ENCODE measurements at regions not wholly inside any gene's neighbourhood (a gene's known extent, or its start where the extent isn't known, plus 50 kb on each side); places are given as distances from the start of the nearest gene placed in this dataset.

GRCh38 chr2:100213595-100213994, 71.2 kb upstream of the AFF3 start:
- no peaks in the 10 kb centered on the region for H3K9me3 ChIP-seq (ENCODE audit: control insufficient read depth, insufficient read depth, low read length)
- ATAC-seq (ENCODE audit: low read depth) (no peak), DNase-seq (no peak)
- H3K14ac ChIP-seq (replicated peaks; ENCODE audit: low read depth, low read length) = no peak overlapping the region
- WGBS, 2 experiments (ENCODE audit: extremely low coverage in 2 of 2, insufficient read length in 1 of 2) = 50% methylated on average over 2 of the region's 3 CpGs; no CpG with 5 or more reads in 1 of the 2 experiments
- no peak overlapping the region for H3K4me3 ChIP-seq (ENCODE audit: insufficient read depth, low read depth, low read length)
- H2BK15ac ChIP-seq (ENCODE audit: low read depth, low read length) = no peak overlapping the region
- ChIA-PET POLR2A (ENCODE audit: unreplicated experiment) (no interaction called here), CTCF (no interaction called here)
- no peak overlapping the region for H3K4me2 ChIP-seq (ENCODE audit: low read depth, low read length)
- H3K4me1 ChIP-seq (ENCODE audit: control insufficient read depth, insufficient read depth, low read length) = no peaks in the 10 kb centered on the region
- no peak overlapping the region for H3K18ac ChIP-seq (ENCODE audit: low read depth, low read length)
- no peak overlapping the region for H3K23ac ChIP-seq (ENCODE audit: low read depth, low read length)
- no peak overlapping the region for H3K56ac ChIP-seq (ENCODE audit: extremely low read depth, insufficient read depth, low read length)
- no peak overlapping the region for H2BK20ac ChIP-seq (ENCODE audit: low read depth, low read length)
- in situ Hi-C loops (cut with MboI; ENCODE audit: low sequenced_read_pairs) (no loop called here), intact Hi-C loops (cut with micrococcal nuclease) (no loop called here), dilution Hi-C loops (cut with HindIII; ENCODE audit: low sequenced_read_pairs, unreplicated experiment) (no loop called here)
- H3K27ac ChIP-seq (ENCODE audit: insufficient read depth, low read length) = no peak overlapping the region
- no peak overlapping the region for H2BK120ac ChIP-seq (ENCODE audit: low read depth, low read length)
- H3K36me3 ChIP-seq (ENCODE audit: control insufficient read depth, insufficient read depth, low read length) = no peaks in the 10 kb centered on the region
- H4K5ac ChIP-seq (ENCODE audit: low read depth, low read length) = no peak overlapping the region
- H4K20me1 ChIP-seq (ENCODE audit: insufficient read depth, low read length) = no peaks in the 10 kb centered on the region
- peaks cover 2% of the 10 kb centered on the region for H3K27me3 ChIP-seq (ENCODE audit: control insufficient read depth, insufficient read depth, low read length)
- no peak overlapping the region for H2AFZ ChIP-seq (replicated peaks; ENCODE audit: low read length, poor library complexity)
- H3K9me1 ChIP-seq (ENCODE audit: insufficient read depth, low read length) = no peaks in the 10 kb centered on the region
- H2AK9ac ChIP-seq (replicated peaks; ENCODE audit: low read depth, low read length, poor library complexity) = no peak overlapping the region
- no TSS peak for BruUV-seq (replicated peaks)
- H4K8ac ChIP-seq (ENCODE audit: low read depth in 2 of 2, low read length in 2 of 2) = no peak overlapping the region
- no peak overlapping the region for H2BK5ac ChIP-seq (ENCODE audit: low read depth, low read length, poor library complexity, severe bottlenecking)
- no peak overlapping the region for H3K9ac ChIP-seq (ENCODE audit: low read depth, low read length)
- H2AK5ac ChIP-seq (ENCODE audit: low read depth, low read length) = no peak overlapping the region
- no peaks in the 10 kb centered on the region for H3K79me1 ChIP-seq (ENCODE audit: low read depth in 1 of 2, low read length in 2 of 2)
- H3K4ac ChIP-seq (ENCODE audit: low read depth, low read length) = no peak overlapping the region
- H4K91ac ChIP-seq (ENCODE audit: insufficient read depth, low read depth, low read length) = no peak overlapping the region
- no peak for TF ChIP-seq ELK1 (IDR thresholded peaks at IDR 0.05; ENCODE audit: borderline replicate concordance, low read depth, low read length)
- TF ChIP-seq CEBPB (IDR thresholded peaks at IDR 0.05; ENCODE audit: low read depth, low read length) = no peak
- TF ChIP-seq CHD1 (IDR thresholded peaks at IDR 0.05; ENCODE audit: low read depth, low read length) = no peak
- TF ChIP-seq FOS (IDR thresholded peaks at IDR 0.05; ENCODE audit: low read depth, low read length) = no peak
- no peak for TF ChIP-seq MXI1 (IDR thresholded peaks at IDR 0.05; ENCODE audit: borderline replicate concordance, low read depth, low read length)
- no peak for TF ChIP-seq RCOR1 (IDR thresholded peaks at IDR 0.05; ENCODE audit: insufficient replicate concordance, low read length)
- no peak for TF ChIP-seq SMC3 (IDR thresholded peaks at IDR 0.05; ENCODE audit: low read depth, low read length)
- no peak for TF ChIP-seq POLR2A (IDR thresholded peaks at IDR 0.05; ENCODE audit: low read depth, low read length)

Data from IMR-90 (cell line).